Right lobe of liver (tissue), 4 donors: ENCODE measurements at regions not wholly inside any gene's neighbourhood (a gene's known extent, or its start where the extent isn't known, plus 50 kb on each side); places are given as distances from the start of the nearest gene placed in this dataset.

Source experiments
- CTCF ChIP-seq, 4 donors: fragments of 200-600 bp in 3 of 4; fragments of 450-650 bp in 1 of 4; IDR thresholded peaks; one replicate each; pipeline versions ENCODE4 v1.5.1 to v1.8.0; 2016 to 2022; ENCODE audit warnings: antibody characterized with exemption in 4 of 4, mild to moderate bottlenecking in 2 of 4
- POLR2A ChIP-seq: fragments of 450-650 bp; IDR thresholded peaks from one replicate; pipeline ENCODE4 v1.6.1; 2017; ENCODE audit warnings: antibody characterized with exemption, mild to moderate bottlenecking
- donor health status: DM: no; HTN: no; CAD: no.
- donor health status: DM: no; HTN: no; CAD: no.
- donor health status: DM: no; HTN: yes; CAD: no.

- TF ChIP-seq CTCF (IDR thresholded peaks at IDR 0.05) (no peak), POLR2A (no peak)
These were observed 51.1 kb upstream of the COMTD1 start for GRCh38 chr10:75286901-75287300.
